ENCODE measurements at regions not wholly inside any gene's neighbourhood (a gene's known extent, or its start where the extent isn't known, plus 50 kb on each side); places are given as distances from the start of the nearest gene placed in this dataset.

- TF ChIP-seq CTCF (IDR thresholded peaks at IDR 0.05) (no peak), EZH2 (IDR thresholded peaks at IDR 0.05) (no peak)
Observed at GRCh38 chr5:61274511-61274911, 57.5 kb upstream of the ZSWIM6 start.
